Tongue (tissue), 1 donor: ENCODE measurements at regions not wholly inside any gene's neighbourhood (a gene's known extent, or its start where the extent isn't known, plus 50 kb on each side); places are given as distances from the start of the nearest gene placed in this dataset.

Source experiments
- DNase-seq: peaks from one replicate; pipeline ENCODE4 v3.0.0-alpha.2; 2015

DNA sequence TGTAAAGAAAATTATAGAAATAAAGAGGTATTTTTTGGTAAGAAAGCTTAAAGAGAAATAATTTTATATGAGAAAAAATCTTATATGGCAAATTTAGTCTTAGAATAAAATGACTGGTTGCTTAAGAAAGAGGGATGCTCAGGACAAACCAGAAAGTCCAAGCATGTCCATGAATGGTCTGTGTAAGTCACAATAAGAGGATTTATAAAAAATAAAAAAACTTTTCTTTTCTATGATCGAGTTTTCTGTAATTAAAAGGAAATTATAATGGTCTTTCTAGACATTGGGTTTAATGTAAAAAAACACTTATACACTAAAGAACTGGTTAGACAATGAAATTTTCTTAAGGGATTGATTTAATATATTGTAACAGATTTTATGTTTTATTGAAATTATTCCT is 819.6 kb downstream of the TBC1D22A start:
- no peak for DNase-seq

DNA sequence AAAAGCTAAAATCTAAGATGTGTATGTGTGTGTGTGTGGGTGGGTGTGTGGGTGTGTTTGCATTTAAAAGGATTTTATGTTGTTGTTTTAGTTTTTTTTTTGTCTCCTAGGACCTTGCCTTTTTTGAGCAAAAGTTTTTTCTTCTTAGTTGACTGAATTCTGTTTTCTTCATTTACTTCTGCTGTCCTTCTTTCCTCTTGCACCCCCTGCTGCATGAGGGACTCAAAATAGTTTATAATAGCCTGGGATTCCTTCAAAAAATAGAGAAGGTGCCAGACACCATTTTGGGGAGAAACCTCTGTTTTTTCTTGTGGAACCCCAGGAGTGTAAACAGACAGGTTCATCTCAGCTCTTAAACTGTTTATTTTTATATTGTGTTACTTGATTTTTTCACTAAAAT is 817.7 kb downstream of the TBC1D22A start:
- DNase-seq: no peak

- no peak for DNase-seq
These were observed 814.5 kb downstream of the TBC1D22A start for GRCh38 chr22:47576908-47577307.

DNA sequence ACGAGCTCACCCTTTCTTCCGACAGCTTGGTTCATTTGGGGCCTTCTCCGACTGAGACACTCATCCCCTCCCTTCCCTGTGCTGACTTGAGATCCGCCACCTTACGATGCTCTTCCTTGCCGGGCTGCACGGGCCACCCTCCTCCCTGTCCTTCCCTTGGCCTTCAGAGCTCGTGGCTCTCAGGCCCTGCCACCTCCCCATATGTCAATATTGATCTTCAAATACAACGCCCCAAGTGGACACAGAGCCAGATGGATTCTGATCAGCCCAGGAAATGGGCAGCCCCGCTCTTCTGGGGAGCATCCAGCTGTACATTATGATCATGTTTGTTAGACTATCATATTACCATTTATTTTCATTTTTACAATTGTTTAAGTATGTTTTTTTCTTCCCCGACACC is 812.8 kb downstream of the TBC1D22A start:
- DNase-seq: no peak

GRCh38 chr22:47574556-47574955 is 812.1 kb downstream of the TBC1D22A start:
- no peak for DNase-seq

GRCh38 chr22:47573141-47573540 is 810.7 kb downstream of the TBC1D22A start:
- DNase-seq: peak; percentile 50

DNA sequence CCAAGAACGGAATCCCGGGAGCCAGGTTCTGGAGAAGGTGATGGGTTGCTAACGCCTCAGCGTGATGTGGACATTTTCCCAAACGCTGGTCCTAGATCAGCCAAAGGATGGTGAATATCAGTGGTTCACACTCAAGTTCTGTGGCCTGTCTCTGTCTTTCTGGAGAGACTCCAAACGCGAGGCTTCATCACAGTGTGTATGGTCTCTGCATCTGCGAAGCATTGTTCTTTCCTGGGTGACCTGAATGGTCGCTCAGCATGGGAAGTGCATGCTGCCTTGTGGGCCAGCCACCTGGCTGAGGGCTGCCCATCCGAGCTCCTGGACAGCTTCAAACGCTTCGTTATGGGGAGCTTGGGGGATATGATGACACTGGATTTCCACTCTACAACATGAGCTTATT is 810.0 kb downstream of the TBC1D22A start:
- no peak for DNase-seq

DNA sequence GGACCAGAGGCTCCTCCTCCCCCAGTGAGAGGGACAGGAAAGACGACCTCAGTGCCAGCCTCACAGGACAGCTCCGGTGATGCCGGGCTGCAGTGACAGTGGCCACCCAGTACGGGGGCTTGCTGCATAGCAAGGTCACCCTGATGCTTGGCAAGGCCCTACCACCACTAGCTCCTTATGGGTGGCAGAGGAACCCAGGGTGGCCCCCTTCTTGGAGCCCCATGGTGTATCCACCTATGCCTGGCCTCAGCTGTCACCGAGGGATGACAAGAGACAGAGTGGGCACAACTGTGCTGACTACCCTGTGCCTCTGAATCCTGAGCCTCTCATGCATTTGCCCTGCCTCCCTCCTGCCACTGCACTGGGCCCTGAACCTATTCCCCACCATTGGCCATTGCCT is 809.2 kb downstream of the TBC1D22A start:
- no peak for DNase-seq

- DNase-seq: no peak
These were observed 808.4 kb downstream of the TBC1D22A start for GRCh38 chr22:47570851-47571250.

DNA sequence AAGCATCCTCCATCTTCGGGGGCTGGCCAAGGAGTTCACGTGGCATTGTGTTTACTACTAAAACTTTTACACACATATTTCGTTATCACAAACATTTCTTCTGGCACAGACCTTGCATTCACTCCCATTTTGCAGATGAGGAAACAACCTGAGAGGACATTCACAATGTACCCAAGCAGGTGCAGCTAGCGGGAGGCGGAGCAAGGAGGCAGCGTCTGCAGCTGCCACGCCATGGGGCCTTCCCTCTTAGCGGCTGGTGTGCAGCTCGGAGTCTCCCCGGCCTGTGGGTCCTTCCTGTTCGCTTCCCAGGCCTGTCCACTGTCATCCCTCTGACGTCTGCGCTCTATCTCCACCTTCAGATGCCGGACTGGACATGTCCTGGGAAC is 807.8 kb downstream of the TBC1D22A start:
- no peak for DNase-seq

DNA sequence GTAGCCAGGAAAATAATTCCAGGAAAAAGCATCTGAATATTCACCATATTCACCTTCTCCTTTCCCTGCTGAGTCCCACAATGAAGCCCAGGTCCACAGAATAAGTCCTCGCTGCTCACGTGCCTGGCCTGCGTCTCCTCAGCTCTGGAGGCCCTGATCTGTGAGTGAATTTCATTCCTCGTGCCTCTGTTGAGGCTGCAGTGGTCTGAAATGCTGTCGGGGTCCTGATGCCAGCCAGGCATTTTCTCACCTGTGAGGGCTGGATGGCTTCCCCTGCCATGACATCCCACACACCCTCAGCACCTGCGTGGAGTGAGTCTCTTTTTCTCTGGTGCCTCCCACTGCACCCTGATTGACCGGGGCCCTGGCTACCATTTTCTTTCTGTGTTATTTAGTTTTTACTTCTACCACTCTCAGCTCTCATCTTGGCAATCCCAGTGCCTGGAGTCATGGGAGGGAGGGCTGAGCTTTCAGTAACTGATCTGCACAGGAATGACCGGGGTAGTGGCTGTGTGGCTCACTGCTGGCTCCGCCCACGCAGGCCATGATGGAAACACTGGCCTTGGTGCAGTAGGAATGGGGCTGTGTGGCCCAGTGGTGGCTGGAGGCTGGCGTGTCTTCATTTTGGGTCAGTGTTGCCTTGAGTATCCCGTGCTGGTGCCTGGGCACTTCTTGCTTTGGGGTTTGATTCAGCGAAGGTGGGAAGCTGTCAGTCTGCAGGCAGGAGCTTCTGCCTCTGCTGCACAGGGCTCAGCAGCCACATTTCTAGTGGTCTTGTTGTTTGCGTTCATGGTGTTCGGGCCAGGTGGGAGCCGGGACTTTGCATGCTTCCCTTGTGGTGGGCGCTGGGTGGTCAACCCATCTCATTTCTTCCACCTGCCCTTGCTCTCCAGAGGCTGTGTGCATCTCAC is 807.2 kb downstream of the TBC1D22A start:
- DNase-seq: no peak

- DNase-seq: no peak
These were observed 806.2 kb downstream of the TBC1D22A start for GRCh38 chr22:47568700-47569099.

- DNase-seq: peak; percentile 19
These were observed 805.0 kb downstream of the TBC1D22A start for GRCh38 chr22:47567126-47568090.

DNA sequence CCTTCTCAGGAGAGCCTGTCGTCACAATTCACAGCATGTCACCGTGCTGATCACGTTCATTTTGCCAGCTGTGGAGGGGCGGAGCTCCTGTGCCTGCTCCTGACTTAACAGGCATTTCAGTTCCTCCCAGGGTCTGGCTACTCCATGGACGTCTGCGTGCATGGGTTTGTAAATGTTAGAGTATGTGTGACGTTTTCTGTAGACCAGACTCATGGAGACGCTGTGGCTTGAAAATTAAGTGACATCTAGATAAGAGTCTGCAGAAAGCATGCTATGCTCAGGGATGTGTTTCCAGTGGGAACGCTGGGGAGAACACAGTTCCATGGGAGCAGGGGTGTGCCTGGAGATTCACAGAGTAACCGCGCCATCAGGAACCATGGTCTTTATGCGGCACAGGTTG is 804.0 kb downstream of the TBC1D22A start:
- no peak for DNase-seq

DNA sequence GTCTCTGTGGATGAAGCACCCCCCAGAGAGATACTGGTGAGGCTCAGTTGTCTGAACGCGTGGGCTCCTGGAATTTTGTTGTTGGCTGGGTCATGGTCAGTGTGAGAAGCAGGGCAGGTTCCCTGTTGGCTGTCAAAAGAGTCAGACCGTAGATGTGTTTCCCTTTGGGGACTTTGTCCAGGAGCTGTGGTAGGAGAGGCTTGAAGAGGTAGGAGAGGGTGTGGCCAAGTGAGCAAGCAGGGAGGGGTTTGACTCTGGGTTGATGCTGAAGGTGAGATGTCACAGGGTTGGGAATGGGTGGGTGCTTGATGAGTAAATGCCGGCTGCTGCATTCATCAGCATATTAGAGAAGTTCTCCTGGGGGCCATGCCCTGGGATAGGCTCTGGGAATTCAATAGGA is 803.2 kb downstream of the TBC1D22A start:
- DNase-seq: no peak

DNA sequence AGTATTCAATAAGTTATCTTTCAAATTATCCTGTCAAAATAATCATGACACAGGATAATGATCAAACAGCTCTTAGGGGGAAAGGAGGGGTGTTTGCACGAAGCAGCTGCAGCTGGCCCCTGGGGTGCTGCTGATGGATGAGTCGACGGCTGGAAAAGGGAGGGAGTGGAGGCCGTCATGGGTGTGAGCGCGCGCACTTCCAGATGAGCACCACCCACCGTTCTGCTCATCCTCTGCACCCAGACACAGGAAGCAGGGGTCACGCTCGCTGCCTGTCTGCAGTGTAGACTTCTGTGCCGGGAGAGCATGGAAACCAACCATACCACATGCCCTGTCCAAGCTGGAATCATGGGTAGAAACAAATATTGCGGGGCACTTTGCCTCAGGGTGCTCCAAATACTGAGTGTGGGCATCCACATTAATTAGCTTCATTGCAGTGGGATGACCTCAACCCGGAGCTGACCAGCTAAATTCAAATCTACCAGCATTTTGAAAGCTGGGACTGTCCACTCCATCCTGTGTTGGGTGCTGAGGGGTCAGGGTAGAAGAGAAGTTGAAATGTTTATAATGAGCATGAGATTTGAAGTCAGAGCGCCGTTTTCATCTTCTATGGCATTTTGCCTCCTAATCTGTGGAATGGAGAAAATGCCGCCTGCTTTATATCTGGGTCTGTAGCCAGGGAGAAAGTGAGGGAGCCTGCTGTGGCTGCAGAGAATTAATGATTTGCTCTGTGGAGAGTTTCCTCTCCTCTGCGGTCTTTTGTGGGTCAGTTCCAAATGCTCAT is 802.4 kb downstream of the TBC1D22A start:
- peak; percentile 66 for DNase-seq

DNA sequence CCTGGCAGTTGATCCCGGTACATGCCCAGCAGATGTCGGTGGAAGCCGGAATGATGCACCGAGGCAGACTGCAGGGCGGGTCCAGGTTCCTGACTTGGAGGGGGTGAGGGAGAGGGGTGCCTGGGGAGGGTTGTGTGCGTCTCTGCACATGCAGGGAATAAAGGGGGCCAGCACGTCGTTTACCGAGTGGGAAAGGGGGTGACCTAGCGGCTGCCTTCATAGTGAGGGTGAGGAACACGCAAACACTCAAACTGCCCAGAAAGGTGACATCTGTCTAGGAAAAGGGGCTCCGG is 801.7 kb downstream of the TBC1D22A start:
- DNase-seq: no peak

GRCh38 chr22:47563406-47564157 is 801.1 kb downstream of the TBC1D22A start:
- DNase-seq: no peak

- DNase-seq: no peak
These were observed 799.3 kb downstream of the TBC1D22A start for GRCh38 chr22:47561766-47562165.

DNA sequence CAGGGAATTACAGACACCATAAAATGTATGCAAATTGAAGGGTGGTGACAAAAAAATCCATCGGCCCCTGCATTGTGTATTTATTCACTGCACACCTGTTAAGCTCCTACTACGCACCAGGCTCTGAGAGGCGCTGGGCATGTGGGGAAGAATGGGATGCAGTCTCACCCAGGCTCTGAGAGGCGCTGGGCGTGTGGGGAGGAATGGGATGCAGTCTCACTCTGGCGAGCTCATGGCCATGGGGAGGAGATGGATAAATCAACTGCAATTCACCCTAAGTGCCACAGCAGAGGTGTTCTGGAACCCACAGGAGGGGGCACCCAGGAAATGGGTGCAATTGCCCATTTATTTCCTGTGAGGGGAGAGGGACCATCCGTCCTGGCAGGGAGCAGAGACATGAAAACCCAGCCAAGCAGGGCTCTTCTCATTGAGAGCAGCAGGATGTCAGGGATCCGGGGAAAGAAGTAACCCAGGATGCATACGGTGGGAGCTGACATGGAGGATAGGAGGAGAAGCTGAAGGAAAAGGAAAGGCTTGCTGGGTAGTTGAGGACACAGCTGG is 798.7 kb downstream of the TBC1D22A start:
- DNase-seq: no peak
